D721Med (cell line): ENCODE measurements at regions not wholly inside any gene's neighbourhood (a gene's known extent, or its start where the extent isn't known, plus 50 kb on each side); places are given as distances from the start of the nearest gene placed in this dataset.

ENCODE experiments used
- DNase-seq: peaks from one replicate; pipeline ENCODE4 v3.0.0; 2011; ENCODE audit warnings: low spot score; ENCODE audit not compliant: insufficient read length
- FAIRE-seq: peaks from 2 replicates; lab custom pipeline; 2011; peaks lifted over from hg19 to GRCh38; lab: Jason Lieb, UNC
- TF ChIP-seq, protein P1 (sequence below): IDR thresholded peaks from 2 replicates; pipeline ENCODE4 v1.5.1; 2012; ENCODE audit warnings: mild to moderate bottlenecking, control low read depth; ENCODE audit not compliant: insufficient read depth; ENCODE audit errors: missing control alignments

- no peak for FAIRE-seq
- TF ChIP-seq, protein P1, sequence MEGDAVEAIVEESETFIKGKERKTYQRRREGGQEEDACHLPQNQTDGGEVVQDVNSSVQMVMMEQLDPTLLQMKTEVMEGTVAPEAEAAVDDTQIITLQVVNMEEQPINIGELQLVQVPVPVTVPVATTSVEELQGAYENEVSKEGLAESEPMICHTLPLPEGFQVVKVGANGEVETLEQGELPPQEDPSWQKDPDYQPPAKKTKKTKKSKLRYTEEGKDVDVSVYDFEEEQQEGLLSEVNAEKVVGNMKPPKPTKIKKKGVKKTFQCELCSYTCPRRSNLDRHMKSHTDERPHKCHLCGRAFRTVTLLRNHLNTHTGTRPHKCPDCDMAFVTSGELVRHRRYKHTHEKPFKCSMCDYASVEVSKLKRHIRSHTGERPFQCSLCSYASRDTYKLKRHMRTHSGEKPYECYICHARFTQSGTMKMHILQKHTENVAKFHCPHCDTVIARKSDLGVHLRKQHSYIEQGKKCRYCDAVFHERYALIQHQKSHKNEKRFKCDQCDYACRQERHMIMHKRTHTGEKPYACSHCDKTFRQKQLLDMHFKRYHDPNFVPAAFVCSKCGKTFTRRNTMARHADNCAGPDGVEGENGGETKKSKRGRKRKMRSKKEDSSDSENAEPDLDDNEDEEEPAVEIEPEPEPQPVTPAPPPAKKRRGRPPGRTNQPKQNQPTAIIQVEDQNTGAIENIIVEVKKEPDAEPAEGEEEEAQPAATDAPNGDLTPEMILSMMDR, result no peak
- no peak for DNase-seq
Measured at GRCh38 chr2:225768741-225769140, 369.2 kb downstream of the NYAP2 start.

- TF ChIP-seq, protein P1, result no peak
- no peak for DNase-seq
- no peak for FAIRE-seq
Measured at GRCh38 chr2:225766431-225766830, 366.9 kb downstream of the NYAP2 start.

- DNase-seq (no peak), FAIRE-seq (no peak)
- TF ChIP-seq, protein P1, result no peak
Measured at GRCh38 chr2:225765820-225766219, 366.3 kb downstream of the NYAP2 start.

DNA sequence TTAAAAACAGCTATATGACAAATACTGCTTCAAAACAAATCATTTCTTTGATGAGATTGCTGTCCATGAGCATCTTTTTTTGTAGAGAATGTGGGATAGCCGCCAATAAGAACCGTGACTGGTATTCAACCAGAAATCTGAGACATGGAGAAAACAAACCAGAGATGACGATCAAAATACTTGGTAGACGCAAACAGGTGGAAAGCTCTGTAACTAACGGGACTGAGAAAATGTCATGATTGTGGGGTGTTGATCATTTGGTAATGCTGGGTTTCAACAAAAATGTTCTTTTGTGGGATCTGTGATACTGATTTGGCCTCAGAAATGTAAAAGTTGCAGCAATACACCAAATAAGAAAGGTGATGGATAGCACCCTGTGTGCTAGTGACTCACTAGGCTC lies 364.8 kb downstream of the NYAP2 start:
- FAIRE-seq (no peak), DNase-seq (no peak)
- TF ChIP-seq, protein P1, result no peak

DNA sequence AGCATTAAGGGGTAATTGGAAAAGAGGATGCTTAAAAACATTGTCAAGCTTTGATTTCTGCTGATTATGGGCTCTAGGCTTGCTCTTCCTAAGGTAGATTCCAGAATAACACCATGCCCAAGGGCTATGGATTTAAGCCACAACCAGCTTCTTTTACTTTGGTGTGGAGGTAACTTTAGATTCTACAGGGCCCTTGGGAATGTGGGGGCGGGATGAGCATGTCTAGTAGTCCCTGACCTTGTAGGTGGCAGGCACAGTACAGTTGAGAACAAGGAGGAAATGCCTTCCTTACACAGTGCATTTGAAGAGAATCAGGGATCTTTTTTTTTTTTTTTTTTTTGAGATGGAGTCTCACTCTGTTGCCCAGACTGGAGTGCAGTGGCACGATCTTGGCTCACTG lies 364.2 kb downstream of the NYAP2 start:
- TF ChIP-seq, protein P1, result no peak
- FAIRE-seq (no peak), DNase-seq (no peak)

DNA sequence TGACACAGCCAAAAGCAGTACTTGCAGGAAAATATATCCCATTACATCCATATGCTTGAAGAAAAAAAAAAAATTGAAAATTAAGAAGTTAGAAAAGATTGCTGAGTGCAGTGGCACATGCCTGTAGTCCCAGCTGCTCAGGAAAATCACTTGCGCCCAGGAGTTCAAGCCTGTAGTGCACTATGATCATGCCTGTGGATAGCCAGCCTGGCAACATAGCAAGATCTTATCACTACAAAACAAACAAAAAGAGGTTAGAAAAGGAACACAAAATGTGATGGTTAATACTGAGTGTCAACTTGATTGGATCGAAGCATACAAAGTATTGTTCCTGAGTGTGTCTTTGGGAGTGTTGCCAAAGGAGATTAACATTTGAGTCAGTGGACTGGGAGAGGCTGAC lies 361.9 kb downstream of the NYAP2 start:
- DNase-seq (no peak), FAIRE-seq (no peak)
- TF ChIP-seq, protein P1, result no peak

DNA sequence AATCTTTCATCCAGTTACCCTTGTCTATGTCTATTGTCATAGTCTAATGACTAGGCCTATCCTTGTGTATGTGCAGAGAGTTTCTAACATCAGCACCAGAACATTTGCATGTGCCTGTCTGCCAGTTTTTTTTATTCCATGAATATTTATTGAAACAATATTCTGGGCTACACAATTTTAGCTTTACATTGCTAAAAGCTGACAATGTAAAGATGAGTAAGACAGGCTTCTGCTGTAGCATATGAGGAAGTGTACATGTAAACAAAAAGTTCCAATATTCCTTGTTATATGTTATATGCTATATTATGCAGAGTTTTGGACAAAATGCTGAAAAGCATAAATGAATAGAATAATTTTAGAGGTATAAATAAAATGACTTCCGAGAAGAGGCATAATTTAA lies 357.7 kb downstream of the NYAP2 start:
- FAIRE-seq (no peak), DNase-seq (no peak)
- TF ChIP-seq, protein P1, result no peak
